NCI-H2196 (cell line): ENCODE measurements at regions not wholly inside any gene's neighbourhood (a gene's known extent, or its start where the extent isn't known, plus 50 kb on each side); places are given as distances from the start of the nearest gene placed in this dataset.
"Not testable (repeated sequence)": the region's sequence is repeated elsewhere in the genome, so short reads cannot be mapped to it uniquely, and the experiment has no call there.

Experiments used
- DNase-seq: peaks from one replicate; lab custom pipeline; 2025; ENCODE audit not compliant: unreplicated experiment; lab: John Stamatoyannopoulos, UW

GRCh38 chr12:23236066-23236780 lies 611.3 kb downstream of the ETNK1 start:
- no peak for DNase-seq

DNA sequence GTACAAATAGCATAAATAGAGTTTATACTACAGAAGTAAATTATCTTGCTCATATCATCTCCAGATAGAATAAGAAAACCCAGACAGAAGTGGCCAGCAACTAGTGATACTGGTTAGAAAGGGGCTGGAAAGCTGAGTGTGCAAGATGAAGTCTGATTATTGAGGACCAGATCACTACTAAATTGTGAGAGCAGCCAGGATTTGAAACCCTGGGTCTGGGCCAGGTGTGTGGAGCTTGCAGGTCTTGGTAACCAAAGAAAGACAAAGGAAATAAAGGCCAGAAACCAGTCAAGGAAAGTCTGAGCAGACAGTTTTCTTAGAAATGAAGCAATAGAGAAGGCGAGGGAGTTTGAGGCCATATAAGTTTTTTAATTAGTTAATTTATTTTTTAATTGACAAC lies 611.8 kb downstream of the ETNK1 start:
- no peak for DNase-seq

DNA sequence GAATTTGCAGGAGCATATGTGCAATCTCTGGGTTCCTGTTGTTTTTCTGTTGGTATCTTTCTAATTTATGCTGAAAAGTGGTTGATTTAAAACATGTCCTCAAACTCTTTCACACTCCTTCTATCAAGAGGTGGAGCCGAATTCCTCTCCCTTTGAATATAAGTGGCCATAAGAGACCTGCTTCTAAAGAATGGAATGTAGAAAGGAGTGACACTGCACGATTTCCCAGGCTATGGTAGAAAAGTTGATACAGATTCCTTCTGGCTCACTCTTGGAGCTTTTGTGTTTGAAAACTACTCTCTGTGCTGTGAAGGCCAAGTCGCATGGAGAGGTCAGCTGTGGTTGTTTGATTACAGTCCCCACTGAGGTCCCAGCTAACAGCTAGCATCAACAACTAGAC lies 613.2 kb downstream of the ETNK1 start:
- DNase-seq: no peak

DNA sequence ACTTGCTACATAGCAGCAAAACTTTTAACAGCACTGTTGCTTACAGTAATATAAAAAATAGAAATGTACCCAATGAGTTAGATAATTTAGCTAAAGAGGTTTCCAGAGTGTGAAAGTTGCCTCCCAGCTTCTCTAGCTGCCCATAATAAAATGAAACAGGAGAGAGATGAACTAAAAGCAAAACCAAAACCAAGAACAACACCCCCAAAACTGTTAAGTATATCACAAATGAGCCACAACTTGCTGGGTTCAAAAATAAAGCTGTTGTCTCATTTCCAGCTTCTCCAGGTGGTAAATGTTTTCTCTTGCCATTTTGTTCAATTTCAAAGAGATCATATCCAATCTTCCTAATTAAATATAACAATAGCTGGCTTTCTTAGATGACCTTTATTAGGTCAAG lies 614.0 kb downstream of the ETNK1 start:
- no peak for DNase-seq

DNA sequence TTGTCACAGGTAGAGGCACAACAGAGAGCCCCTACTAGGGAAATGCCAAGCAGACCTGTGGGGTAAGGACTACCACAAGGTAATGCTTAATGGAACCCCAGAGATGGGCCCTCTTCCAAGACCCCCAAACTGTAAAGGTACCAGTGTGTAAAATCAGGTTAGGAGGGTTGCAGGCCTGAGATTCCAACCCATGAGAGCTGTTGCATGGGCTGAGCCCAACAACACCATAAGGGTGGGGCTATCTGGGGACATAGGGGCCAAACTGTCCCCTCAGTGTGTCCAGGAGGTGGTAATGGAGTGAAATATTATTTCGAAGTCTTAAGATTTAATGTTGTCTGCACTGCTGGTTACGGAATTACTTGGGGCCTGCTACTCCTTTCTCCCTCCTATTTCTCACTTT lies 620.2 kb downstream of the ETNK1 start:
- DNase-seq: no peak

DNA sequence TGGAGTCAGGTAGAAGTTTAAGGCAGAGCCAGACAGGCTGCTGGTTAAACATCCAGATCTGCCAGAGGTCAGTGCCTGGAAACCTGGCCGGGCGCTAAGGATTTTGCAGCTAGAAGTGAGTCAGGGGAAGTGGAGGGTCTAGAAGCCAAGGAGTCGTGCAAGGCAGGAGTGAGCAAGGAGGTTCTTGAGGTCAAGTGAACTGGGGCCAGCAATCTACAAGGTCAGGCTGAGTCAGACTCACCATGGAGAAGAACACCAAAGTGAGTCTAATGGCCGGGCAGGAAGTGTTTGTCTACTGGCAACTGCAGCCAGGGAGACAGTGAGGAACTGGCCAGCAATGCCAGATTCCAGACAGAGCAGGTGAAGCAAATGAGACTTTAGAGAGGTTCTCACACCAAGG lies 628.2 kb downstream of the ETNK1 start:
- no peak for DNase-seq

- DNase-seq: not testable (repeated sequence)
Observed at GRCh38 chr12:23253910-23254309, 628.9 kb downstream of the ETNK1 start.

- no peak for DNase-seq
Observed at GRCh38 chr12:23259558-23259957, 634.6 kb downstream of the ETNK1 start.

DNA sequence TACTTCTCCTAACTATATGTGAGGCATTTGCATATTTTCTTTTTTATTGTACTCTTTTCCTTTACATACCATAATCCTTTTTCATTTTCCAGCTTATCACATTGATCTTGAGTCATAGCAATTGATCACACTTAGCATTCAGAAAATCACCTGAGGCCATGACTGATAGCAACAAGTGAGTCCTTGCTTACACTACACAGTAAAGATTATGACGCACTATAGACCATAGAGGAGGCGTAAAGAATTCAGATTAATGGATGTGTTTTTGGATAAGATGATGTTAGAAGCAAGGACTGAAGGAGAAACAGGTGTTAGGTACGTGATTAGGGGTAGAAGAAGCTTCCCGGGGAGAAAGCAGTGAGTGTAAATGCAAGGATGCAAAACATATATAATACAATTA lies 637.7 kb downstream of the ETNK1 start:
- no peak for DNase-seq

- DNase-seq: no peak
Observed at GRCh38 chr12:23277831-23278230, 652.9 kb downstream of the ETNK1 start.

GRCh38 chr12:23281295-23281694 lies 656.3 kb downstream of the ETNK1 start:
- DNase-seq: no peak

DNA sequence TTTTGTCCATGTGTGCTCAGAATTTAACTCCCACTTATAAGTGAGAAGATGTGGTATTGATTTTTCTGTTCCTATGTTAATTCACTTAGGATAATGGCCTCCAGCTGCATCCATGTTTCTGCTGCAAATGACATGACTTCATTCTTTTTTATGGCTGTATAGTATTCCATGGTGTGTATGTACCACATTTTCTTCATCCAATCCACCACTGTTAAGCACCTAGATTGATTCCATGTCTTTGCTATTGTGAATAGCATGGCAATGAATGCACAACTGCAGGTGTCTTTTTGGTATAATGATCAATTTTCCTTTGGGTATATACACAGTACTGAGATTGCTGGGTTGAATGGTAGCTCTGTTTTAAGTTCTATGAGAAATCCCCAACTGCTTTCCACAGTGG lies 657.7 kb downstream of the ETNK1 start:
- no peak for DNase-seq

- not testable (repeated sequence) for DNase-seq
Observed at GRCh38 chr12:23285764-23286530, 661.0 kb downstream of the ETNK1 start.

DNA sequence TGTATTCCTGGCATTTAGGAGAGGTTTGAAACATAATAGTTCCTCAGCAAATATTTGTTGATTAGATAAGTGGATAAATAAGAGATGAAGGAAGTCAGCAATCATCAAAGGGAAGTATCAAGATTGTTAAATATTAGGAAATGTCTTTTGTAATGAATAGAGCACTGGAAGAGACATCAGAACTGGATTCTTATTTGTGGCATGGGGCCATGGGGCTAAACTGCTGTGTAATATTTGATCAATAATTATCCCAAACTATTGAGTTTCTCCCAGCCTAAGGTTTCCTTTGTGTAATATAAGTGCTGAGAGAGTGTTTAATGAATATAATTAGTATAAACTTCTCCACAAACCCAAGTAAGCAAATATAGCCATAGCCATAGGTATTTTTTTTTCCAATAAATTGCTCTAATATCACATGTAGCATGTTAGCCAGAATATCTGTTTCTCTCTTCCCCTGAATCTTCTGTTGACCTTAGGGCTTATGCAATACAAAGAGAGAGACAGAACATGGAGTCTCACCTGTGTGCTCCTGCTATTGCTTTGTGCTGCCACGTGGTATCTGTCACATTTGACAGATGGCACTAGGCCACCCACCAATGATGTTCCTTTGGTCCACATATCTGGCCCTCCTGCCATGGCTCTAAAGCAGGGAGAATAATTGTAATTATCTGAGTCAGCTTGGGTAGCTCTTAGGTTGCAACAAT lies 658.7 kb downstream of the SOX5 start:
- DNase-seq: peak; percentile 58

GRCh38 chr12:23303220-23303619 lies 646.2 kb downstream of the SOX5 start:
- no peak for DNase-seq

- no peak for DNase-seq
Observed at GRCh38 chr12:23303821-23304220, 645.6 kb downstream of the SOX5 start.

DNA sequence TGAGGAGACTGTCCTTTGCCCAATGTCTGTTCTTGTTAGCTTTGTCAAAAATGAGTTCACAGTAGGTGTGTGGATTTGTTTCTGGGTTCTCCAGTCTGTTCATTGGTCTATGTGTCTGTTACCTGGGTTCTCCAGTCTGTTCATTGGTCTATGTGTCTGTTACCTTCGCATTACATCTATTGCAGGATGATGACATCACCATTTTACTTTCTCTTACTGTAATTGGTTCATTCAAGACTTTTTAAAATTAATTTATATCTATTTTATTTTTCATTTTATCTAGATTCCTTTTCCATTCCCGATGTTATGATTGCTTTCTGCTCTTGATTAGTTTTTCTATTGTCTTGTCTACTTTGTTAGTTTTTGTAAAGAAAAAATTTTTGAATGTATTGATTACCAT lies 615.5 kb downstream of the SOX5 start:
- DNase-seq: no peak

DNA sequence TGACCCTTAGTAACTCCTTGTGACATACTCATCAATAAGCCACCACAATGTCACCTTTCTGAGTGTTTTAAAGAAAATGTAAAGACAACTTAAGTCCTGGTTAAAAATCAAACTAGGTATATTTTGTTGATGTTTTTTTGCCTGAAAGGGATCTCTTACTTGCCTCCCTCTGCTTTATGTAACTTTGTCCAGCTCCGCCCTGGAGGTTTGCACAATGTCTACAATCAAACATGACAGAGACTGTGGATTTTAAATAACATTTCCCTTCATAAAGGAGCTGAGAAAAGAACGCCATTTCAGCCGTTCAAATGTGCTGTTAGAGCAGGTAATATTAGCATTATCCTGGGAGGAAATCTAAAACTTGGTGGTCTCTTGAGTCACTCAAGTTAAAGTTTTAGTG lies 613.9 kb downstream of the SOX5 start:
- no peak for DNase-seq

DNA sequence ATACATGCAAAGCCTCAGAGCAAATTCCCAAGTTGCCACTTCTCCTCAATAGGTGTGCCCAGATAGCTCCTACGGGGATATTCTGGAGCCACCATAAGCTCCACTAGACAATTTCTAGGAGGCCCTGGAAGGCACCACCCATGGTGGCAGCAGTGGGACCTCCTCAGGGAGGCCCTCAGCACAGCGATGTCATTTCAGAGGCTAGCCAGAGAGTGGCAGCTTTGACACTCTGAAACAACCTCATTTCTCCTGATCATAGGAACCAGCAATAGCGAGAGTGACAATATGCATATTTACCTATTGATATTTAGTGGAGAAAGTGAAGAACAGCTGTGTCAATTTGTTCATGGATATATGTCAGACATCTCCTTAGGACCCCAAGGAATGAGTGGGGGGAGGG lies 612.3 kb downstream of the SOX5 start:
- no peak for DNase-seq

DNA sequence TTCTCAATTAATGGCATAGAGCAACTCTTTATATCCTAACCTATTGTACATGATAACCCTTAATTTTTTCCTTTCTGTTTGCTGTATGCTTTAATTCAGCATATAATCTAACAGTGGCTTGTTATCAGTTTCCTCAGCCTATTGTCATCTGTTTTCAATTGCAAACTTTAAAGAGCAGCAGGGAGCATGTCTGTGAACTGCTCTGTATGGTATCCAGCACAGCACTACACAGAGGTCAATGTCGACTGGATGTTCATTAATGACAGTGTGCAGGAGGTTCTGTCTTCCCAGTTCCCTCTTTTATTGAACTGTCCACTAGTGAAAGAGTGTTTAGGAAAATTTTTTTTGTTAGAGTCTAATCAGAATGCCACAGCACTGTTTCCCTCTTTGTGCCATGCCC lies 609.1 kb downstream of the SOX5 start:
- no peak for DNase-seq

- DNase-seq: no peak
Observed at GRCh38 chr12:23342407-23342806, 607.1 kb downstream of the SOX5 start.

DNA sequence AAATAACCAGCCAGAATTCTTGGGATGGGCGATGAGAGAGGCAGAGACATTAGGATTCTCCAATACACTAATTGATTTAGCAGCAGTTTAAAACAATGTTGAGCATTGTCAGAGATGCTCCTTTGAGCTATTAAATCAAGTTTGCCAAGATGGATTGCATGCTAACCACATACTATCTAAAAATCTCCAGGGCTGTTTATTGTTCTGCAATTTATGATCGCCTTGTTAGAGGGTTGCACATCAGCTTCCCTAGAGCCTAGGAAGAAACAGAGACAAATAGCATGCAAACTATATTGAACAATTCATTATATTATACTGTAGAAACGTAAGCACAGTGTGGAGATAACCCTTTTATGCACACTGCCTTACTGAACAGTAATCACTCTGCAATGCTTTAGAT lies 599.9 kb downstream of the SOX5 start:
- DNase-seq: no peak
